GM19328 (cell line): ENCODE measurements at regions not wholly inside any gene's neighbourhood (a gene's known extent, or its start where the extent isn't known, plus 50 kb on each side); places are given as distances from the start of the nearest gene placed in this dataset.

Source experiments
- ATAC-seq: cut with Tn5 transposase; IDR thresholded peaks from one replicate; pipeline ENCODE4 v1.9.1; 2021; ENCODE audit warnings: mild to moderate bottlenecking, moderate library complexity; ENCODE audit not compliant: unreplicated experiment

- ATAC-seq, result no peak
Measured at GRCh38 chr3:56985878-56986277, 74.6 kb upstream of the SPATA12 start.

- no peak for ATAC-seq
Measured at GRCh38 chr3:56985460-56985859, 75.0 kb upstream of the SPATA12 start.

- no peak for ATAC-seq
Measured at GRCh38 chr3:56983427-56983826, 77.0 kb upstream of the SPATA12 start.

GRCh38 chr3:56981445-56982230, 78.8 kb upstream of the SPATA12 start:
- ATAC-seq, result no peak

GRCh38 chr3:56980798-56981390, 79.6 kb upstream of the SPATA12 start:
- ATAC-seq, result no peak

GRCh38 chr3:56980243-56980642, 80.2 kb upstream of the SPATA12 start:
- no peak for ATAC-seq

GRCh38 chr3:56979791-56980190, 80.7 kb upstream of the SPATA12 start:
- no peak for ATAC-seq

GRCh38 chr3:56977561-56977889, 82.9 kb upstream of the SPATA12 start:
- no peak for ATAC-seq

GRCh38 chr3:56976651-56977560, 83.6 kb upstream of the SPATA12 start:
- ATAC-seq, result no peak

GRCh38 chr3:56975567-56975966, 84.9 kb upstream of the SPATA12 start:
- no peak for ATAC-seq

- ATAC-seq, result no peak
Measured at GRCh38 chr3:56974247-56974930, 86.1 kb upstream of the SPATA12 start.

GRCh38 chr3:56971816-56972215, 88.6 kb upstream of the SPATA12 start:
- ATAC-seq, result no peak

GRCh38 chr3:56971261-56971660, 89.2 kb upstream of the SPATA12 start:
- no peak for ATAC-seq

- no peak for ATAC-seq
Measured at GRCh38 chr3:56970461-56970879, 90.0 kb upstream of the SPATA12 start.

- no peak for ATAC-seq
Measured at GRCh38 chr3:56969851-56970250, 90.6 kb upstream of the SPATA12 start.

- no peak for ATAC-seq
Measured at GRCh38 chr3:56966509-56966908, 94.0 kb upstream of the SPATA12 start.

GRCh38 chr3:56966104-56966503, 94.4 kb upstream of the SPATA12 start:
- ATAC-seq, result no peak

- no peak for ATAC-seq
Measured at GRCh38 chr3:56962922-56963321, 97.5 kb upstream of the SPATA12 start.

- no peak for ATAC-seq
Measured at GRCh38 chr3:56962206-56962605, 98.3 kb upstream of the SPATA12 start.

GRCh38 chr3:56960234-56960917, 100.1 kb upstream of the SPATA12 start:
- no peak for ATAC-seq

GRCh38 chr3:56958879-56959278, 101.6 kb upstream of the SPATA12 start:
- ATAC-seq, result no peak
